Cardiac septum (tissue), 1 donor: ENCODE measurements at regions not wholly inside any gene's neighbourhood (a gene's known extent, or its start where the extent isn't known, plus 50 kb on each side); places are given as distances from the start of the nearest gene placed in this dataset. TPM values are rescaled to one million over a fixed set of nuclear protein-coding genes. Genes with fewer than 3 reads are reported as not detected.
"Not testable (repeated sequence)": the region's sequence is repeated elsewhere in the genome, so short reads cannot be mapped to it uniquely, and the experiment has no call there.

Experiments used
- DNase-seq: peaks from one replicate; pipeline ENCODE4 v3.0.0-alpha.2; 2020; ENCODE audit warnings: low spot score
- intact Hi-C: fragments of 100-400 bp; cut with DNase I; formaldehyde crosslinking; loops from one replicate; pipeline ENCODE4 v1.14.0; 2022
- microRNA-seq: library from miRNA; unstranded; fragments of <30 nt; microRNA quantifications from one replicate; pipeline ENCODE4 v1.2.0, GENCODE V29; 2020
- donor health status: DM: no; HTN: no; CAD: no.

DNA sequence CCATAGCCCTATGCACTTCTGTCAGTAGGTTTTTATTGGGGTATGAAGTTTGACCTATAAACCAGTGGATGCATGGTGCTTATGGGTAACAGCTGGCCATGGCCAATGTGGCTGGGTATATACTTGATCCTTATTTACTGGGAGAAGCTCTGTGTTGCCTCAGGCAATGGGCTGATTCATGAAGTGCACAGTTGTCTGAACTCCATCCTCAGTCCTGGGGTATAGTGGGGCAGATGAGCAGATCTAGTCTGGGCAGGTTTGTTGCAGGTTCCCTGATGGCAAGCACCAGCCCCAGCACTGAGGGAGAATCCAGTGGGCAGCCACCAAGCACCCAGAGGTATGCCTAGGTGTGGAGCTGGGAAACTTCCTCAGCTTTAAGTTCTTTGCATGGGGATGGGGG is 274.4 kb downstream of the TDRD3 start:
- intact Hi-C loops = no loop called here
- DNase-seq = no peak

DNA sequence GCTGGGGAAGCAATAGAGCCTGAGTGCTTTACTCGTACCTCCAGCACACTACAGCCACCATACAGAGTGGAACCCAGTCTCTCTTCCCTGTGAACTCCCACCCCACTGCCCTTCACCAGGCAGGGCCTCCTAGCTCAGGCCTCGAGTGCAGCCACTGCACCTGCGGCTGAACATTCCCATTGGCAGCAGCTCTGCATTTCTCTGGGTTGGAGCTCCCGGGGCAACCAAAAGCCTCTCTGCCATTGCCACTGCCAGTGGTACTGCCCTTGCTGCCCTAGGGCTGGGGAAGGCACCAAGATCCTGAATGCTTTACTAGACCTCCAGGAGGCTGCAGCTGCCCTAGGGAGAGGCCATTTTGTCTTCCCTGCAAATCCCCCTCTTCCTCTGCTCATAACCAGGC is 266.8 kb downstream of the TDRD3 start:
- intact Hi-C loops = no loop called here
- no peak for DNase-seq

DNA sequence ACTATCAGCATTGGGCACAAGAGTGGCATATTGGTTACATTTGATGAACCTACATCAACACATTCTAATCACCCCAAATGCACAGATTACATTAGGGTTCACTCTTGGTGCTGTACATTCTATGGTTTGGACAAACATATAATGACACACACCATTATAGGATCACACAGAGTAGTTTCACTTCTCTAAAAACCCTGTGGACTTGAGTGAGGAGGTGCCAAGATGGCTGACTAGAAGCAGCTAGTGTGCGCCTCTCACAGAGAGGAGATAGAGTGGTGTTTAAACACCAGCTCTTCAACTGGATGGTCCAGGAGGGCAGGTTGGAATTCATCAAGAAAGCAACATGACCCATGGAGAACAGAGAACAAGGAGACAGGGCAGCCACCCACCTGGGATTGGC is 265.6 kb downstream of the TDRD3 start:
- no peak for DNase-seq
- intact Hi-C loops = no loop called here

DNA sequence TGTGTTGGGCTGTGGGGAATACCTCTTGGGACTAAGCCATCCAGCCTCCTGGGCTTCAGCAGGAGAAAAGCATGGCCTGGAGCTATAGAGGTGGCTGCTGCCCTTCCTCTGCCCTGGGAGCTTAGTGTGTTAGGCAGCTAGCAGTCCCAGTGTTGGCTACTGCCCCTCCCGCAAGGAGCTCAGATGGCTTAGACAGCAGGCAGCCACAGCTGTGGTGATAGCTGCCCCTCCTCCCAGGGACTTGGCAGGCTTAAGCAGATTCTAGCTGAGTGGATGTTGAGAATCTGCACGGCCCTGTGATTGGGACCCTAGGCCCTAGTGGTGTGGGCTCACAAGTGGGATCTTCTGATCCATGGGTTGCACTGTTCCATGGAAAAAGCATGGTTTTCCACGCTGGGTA is 264.5 kb downstream of the TDRD3 start:
- DNase-seq = no peak
- intact Hi-C loops = no loop called here

DNA sequence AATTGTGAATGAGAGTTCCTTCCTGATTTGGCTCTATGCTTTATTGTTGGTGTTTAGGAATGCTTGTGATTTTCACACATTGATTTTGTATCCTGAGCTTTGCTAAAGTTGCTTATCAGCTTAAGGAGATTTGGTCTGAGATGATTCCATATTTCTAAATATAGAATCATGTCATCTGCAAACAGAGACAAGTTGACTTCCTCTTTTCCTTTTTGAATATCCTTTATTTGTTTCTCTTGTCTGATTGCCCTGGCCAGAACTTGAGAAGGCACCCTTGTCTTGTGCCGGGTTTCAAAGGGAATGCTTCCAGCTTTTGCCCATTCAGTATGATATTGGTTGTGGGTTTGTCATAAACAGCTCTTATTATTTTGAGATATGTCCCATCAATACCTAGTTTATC is 260.6 kb downstream of the TDRD3 start:
- DNase-seq, intact Hi-C loops: not testable (repeated sequence)

DNA sequence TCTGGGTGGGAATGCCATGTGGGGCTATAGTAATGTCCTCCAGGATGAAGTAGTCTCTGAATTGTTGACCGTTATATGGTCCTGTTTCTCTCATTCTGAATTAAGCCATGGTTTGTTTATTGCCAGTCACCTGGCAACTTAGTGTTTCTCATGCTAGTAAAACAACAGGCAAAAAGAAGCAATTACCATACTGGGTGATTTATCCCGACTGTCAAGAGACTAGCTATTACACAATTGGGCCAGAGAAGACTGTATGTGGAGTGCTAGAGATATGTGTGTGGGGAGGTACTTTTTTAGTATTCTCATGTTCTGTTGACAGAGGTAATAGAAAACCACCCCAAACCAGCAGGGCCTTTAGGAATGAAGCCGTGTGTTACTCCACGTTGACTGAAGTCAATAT is 258.2 kb downstream of the TDRD3 start:
- intact Hi-C loops = no loop called here
- DNase-seq = no peak

DNA sequence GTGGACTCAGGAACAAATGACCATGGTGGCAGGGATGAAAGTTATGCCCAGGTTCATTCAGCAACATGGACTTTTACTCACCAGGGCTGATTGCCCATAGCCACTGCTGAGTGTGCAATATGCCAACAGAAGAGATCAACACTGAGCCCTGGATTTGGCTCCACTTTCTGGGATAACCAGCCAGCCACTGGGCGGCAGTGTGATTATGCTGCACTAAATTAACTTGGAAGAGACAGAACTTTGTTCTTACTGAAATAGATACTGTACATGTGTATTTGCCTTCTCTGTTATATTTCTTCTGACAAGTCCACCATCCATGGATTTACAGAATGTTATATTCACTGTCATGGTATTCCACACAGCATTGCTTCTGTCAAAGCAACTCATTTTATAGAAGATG is 257.4 kb downstream of the TDRD3 start:
- DNase-seq = no peak
- intact Hi-C loops = no loop called here

DNA sequence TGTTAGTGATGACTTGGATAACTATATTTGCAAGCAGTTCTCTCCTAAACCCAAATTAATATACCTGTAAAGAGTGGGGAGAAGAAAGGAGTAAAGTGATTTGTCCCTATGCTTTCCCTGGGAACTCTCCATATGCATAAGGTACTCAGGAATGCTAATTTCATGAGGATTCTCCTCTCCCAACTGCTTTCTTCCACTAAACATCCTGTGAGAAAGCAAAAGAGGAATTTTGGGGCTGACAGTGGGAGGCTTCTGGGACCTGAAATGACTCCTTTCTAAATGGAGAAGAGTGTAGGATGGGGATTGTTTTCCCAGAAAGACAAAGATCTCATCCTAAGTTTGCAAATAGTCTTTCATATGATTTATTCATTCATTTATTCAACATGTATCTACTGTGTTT is 250.5 kb downstream of the TDRD3 start:
- no peak for DNase-seq
- intact Hi-C loops = no loop called here

DNA sequence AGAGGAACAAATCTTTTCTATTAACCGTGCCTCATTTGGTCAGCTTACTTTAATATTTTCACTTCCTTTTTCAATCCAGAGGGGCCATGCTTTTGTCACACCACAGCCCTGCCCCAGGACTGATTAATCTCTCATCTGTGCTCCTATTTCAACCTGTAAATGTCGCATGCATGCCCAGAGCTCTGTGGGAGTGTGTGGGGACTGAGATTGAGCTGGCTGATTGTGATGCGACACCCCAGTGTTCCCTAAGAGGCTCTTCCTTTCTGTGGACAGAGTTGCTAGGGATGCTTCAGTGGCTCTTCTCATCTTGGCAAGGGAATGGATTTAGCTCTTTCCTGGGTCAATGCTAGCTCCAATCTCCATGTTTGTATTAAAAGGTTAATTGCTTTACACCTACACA is 249.6 kb downstream of the TDRD3 start:
- intact Hi-C loops = no loop called here
- DNase-seq = no peak

DNA sequence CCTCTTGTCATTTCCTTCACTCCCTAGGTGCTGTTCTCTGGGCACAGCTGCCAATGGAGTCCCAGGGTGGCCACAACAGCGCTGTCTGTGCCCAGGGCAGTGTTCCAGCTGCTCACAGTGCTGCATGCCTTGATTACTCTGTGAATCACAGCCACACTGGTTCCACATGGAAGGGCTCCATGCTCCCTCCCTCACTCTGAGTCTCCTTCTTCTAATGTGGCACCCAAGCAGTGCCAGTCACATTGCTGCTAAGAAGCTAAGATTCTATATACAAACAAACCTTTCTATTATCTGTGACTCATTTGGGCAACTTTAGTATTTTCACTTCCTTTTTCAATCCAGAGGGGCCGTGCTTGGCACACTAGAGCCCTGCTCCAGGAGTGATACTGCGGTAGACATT is 248.7 kb downstream of the TDRD3 start:
- no peak for DNase-seq
- intact Hi-C loops = no loop called here

DNA sequence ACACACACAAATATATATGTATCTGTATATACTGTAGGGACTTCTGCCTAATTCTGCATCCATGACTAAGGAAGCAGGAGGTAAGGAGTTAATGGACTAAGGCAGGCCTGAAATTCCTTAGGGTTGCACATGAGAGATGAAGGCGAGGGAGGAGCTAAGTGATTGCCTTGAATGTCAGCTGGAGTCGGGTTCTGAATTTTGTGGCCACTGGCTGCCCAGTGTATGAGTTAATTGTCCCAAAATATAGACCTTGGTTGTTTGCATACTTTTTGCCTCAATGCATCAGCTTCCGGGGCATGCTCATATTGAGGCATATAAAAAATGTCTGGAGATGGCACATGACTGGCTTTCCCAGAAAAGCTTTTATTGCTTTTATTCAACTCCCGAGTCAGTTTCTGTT is 245.5 kb downstream of the TDRD3 start:
- DNase-seq = no peak
- intact Hi-C loops = no loop called here

DNA sequence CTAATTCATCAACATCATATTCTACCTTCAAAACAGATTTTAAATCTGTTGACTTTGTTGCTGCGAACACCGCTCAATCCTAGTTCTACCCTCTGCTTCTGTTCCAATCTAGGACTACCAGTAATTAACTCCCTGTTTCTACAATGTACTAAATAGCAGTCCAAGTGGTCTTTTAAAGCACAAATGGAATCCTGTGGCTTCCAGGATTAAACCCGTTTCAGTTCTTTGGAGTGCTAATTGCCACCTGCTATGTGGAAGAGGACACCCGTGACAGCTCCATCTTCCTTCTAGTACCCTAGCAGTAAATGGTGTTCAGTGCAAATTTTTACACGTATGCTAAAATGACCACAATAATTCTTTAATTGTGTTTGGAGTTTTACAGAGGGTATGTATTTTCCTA is 232.1 kb downstream of the TDRD3 start:
- no peak for DNase-seq
- intact Hi-C loops = no loop called here

DNA sequence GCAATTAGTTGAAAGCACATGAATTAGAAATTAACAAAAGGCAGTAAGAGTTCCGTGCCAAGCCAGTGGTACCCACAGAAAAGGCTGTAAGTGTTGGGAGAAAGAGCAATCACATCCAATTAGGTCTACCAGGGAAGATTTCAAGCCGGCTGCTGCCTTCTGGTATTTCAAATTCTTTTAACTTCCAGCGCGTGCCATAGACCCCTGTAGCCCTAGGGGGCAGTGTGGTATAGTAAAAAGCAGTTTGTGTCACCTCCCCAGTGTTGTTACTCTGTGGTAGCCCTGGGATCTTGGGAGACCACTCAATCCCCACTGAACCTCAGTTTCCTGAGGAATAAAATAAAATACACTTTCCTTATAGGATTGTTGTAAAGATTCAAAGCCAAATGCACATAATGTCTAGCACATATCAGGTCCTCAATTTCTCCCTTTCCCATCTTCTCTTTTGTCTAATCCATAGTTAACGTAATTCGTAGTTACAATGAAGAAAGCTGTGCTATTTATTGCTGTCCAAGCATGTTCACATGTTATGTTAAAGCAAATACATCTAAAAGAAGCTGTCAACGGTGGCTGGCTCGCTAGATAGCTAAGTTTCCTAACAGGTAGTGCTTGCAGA is 230.2 kb downstream of the TDRD3 start:
- no peak for DNase-seq
- intact Hi-C loops = no loop called here

Small RNAs in the stretch of these regions (microRNA-seq; reads per million reads assigned to microRNA genes)
- not detected for gene MIR3169
